ENCODE measurements at regions not wholly inside any gene's neighbourhood (a gene's known extent, or its start where the extent isn't known, plus 50 kb on each side); places are given as distances from the start of the nearest gene placed in this dataset.
"Not testable (repeated sequence)": the region's sequence is repeated elsewhere in the genome, so short reads cannot be mapped to it uniquely, and the experiment has no call there.

GRCh38 chr10:83723080-83723479 lies 416.2 kb upstream of the GHITM start:
- DNase-seq (ENCODE audit: extremely low read depth, low read depth), result no peak

- DNase-seq (ENCODE audit: extremely low read depth, low read depth), result no peak
These were observed 414.7 kb upstream of the GHITM start for GRCh38 chr10:83724471-83725241.

GRCh38 chr10:83725567-83725966 lies 413.7 kb upstream of the GHITM start:
- no peak for DNase-seq (ENCODE audit: extremely low read depth, low read depth)

GRCh38 chr10:83734278-83734677 lies 405.0 kb upstream of the GHITM start:
- no peak for DNase-seq (ENCODE audit: extremely low read depth, low read depth)

GRCh38 chr10:83736008-83736407 lies 403.3 kb upstream of the GHITM start:
- DNase-seq (ENCODE audit: extremely low read depth, low read depth), result no peak

- DNase-seq (ENCODE audit: extremely low read depth, low read depth), result no peak
These were observed 388.7 kb upstream of the GHITM start for GRCh38 chr10:83750604-83751003.

GRCh38 chr10:83753490-83753889 lies 385.8 kb upstream of the GHITM start:
- DNase-seq (ENCODE audit: extremely low read depth, low read depth), result no peak

- DNase-seq (ENCODE audit: extremely low read depth, low read depth), result no peak
These were observed 384.5 kb upstream of the GHITM start for GRCh38 chr10:83754857-83755256.

GRCh38 chr10:83760142-83760541 lies 379.2 kb upstream of the GHITM start:
- DNase-seq (ENCODE audit: extremely low read depth, low read depth), result no peak

GRCh38 chr10:83764666-83765065 lies 374.6 kb upstream of the GHITM start:
- DNase-seq (ENCODE audit: extremely low read depth, low read depth), result peak; percentile 95

- peak; percentile 61 for DNase-seq (ENCODE audit: extremely low read depth, low read depth)
These were observed 373.6 kb upstream of the GHITM start for GRCh38 chr10:83765731-83766130.

GRCh38 chr10:83769281-83769820 lies 370.0 kb upstream of the GHITM start:
- no peak for DNase-seq (ENCODE audit: extremely low read depth, low read depth)

- DNase-seq (ENCODE audit: extremely low read depth, low read depth), result not testable (repeated sequence)
These were observed 352.6 kb upstream of the GHITM start for GRCh38 chr10:83786701-83787100.

- no peak for DNase-seq (ENCODE audit: extremely low read depth, low read depth)
These were observed 337.3 kb upstream of the GHITM start for GRCh38 chr10:83801983-83802382.

GRCh38 chr10:83806717-83807116 lies 332.6 kb upstream of the GHITM start:
- no peak for DNase-seq (ENCODE audit: extremely low read depth, low read depth)

GRCh38 chr10:83809001-83809400 lies 330.3 kb upstream of the GHITM start:
- DNase-seq (ENCODE audit: extremely low read depth, low read depth), result no peak

GRCh38 chr10:83816942-83817341 lies 322.4 kb upstream of the GHITM start:
- DNase-seq (ENCODE audit: extremely low read depth, low read depth), result no peak

GRCh38 chr10:83817797-83818196 lies 321.5 kb upstream of the GHITM start:
- no peak for DNase-seq (ENCODE audit: extremely low read depth, low read depth)

GRCh38 chr10:83819609-83820008 lies 319.7 kb upstream of the GHITM start:
- DNase-seq (ENCODE audit: extremely low read depth, low read depth), result no peak

GRCh38 chr10:83820033-83820432 lies 319.3 kb upstream of the GHITM start:
- no peak for DNase-seq (ENCODE audit: extremely low read depth, low read depth)

GRCh38 chr10:83824099-83824498 lies 315.2 kb upstream of the GHITM start:
- no peak for DNase-seq (ENCODE audit: extremely low read depth, low read depth)

GRCh38 chr10:83834096-83834495 lies 305.2 kb upstream of the GHITM start:
- DNase-seq (ENCODE audit: extremely low read depth, low read depth), result no peak
